GM12891 (cell line): ENCODE measurements at regions not wholly inside any gene's neighbourhood (a gene's known extent, or its start where the extent isn't known, plus 50 kb on each side); places are given as distances from the start of the nearest gene placed in this dataset.

Experiments
- POLR2A ChIP-seq: IDR thresholded peaks from 2 replicates; pipeline ENCODE4 v1.6.1; 2011; ENCODE audit warnings: low read depth, low read length, control low read depth
- POLR2AphosphoS5 ChIP-seq: IDR thresholded peaks from 2 replicates; pipeline ENCODE4 v1.6.1; 2011; ENCODE audit warnings: low read depth, low read length, control low read depth
- SPI1 ChIP-seq: IDR thresholded peaks from 2 replicates; pipeline ENCODE4 v1.6.1; 2011; ENCODE audit warnings: low read depth, low read length, control low read depth

DNA sequence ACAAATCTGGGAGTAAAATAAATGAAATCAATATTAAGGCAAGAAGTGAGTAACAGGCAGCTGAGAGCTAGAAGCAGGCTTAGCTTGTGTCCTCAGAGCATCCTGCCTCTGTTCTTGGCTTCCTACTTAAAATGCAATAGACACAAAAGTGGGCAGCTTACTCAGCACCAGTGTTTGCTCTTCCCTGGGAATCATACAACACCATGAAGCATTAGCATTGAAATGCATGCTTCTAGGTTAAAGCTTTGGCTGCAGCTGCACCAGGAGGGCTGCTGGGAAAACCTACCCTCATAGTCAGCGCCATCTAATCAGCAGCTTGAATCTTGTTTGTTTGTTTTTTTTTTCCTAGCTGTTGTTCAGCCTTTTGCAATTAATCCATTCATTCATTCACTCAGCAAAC is 104.2 kb upstream of the VWC2 start:
- TF ChIP-seq POLR2AphosphoS5 (no peak), SPI1 (no peak), POLR2A (no peak)
